GM21515 (cell line): ENCODE measurements at regions not wholly inside any gene's neighbourhood (a gene's known extent, or its start where the extent isn't known, plus 50 kb on each side); places are given as distances from the start of the nearest gene placed in this dataset.

Source experiments
- ATAC-seq: cut with Tn5 transposase; IDR thresholded peaks from one replicate; pipeline ENCODE4 v1.9.1; 2021; ENCODE audit not compliant: unreplicated experiment

DNA sequence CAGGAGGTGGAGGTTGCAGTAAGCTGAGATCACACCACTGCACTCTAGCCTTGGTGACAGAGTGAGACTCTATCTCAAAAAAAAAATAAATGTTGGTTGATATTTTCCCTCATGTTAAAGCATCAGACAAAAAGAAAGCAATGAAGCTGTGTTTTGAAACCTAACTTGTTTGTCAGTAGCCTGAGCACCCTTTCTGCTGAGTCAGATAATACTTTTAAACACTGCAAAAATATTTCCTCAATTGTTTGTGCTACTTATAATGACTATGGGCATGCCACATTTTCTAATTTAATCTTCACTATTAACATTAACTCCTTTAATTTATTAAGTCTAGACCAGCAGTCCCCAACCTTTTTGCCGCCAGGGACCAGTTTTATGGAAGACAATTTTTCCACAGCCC is 236.3 kb upstream of the AGAP1 start:
- no peak for ATAC-seq

- no peak for ATAC-seq
These were observed 231.1 kb upstream of the AGAP1 start for GRCh38 chr2:235262750-235263149.

GRCh38 chr2:235263205-235264120 is 230.4 kb upstream of the AGAP1 start:
- ATAC-seq: no peak

- no peak for ATAC-seq
These were observed 229.7 kb upstream of the AGAP1 start for GRCh38 chr2:235264121-235264493.

- no peak for ATAC-seq
These were observed 229.3 kb upstream of the AGAP1 start for GRCh38 chr2:235264512-235264911.

GRCh38 chr2:235265348-235265965 is 228.4 kb upstream of the AGAP1 start:
- no peak for ATAC-seq

GRCh38 chr2:235267251-235267650 is 226.6 kb upstream of the AGAP1 start:
- ATAC-seq: no peak

DNA sequence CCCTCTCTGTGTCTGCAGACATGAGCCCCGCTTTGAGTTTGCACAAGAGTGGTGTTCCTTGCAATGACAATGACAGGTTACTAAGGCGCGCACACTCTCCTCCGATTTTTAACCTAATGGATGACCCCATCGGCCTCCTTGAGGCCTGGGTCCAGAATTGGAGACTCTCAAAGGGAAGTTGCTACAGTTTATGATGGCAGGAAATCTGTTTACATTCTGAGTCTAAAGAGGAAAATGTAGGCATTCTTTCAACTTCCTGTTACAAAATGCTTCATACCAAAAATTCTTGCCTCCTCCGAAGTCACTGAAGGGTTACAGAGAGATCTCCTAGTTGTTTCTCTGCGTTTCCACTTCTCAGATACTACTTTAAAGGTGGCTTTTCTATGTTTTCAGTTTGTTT is 225.3 kb upstream of the AGAP1 start:
- no peak for ATAC-seq

- ATAC-seq: peak; percentile 52
These were observed 223.6 kb upstream of the AGAP1 start for GRCh38 chr2:235270291-235270690.

DNA sequence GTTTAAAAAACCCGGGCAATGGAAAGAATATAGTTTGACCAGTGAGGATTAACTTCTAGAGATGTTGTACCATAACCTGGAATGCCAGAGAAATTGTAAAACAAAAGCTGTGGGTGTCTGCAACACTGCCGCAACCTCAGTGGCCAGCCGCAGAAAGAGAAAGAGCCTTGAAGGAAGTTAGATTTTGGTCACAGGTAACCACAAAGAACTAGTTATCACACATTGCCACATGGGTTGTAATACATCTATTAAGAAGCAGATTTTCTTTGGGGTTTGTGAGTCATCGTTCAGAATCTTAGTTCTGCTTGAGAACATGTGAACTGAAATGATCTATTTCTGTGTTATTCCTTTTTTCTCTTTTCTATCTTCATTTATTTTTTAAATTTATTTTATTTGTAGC is 222.9 kb upstream of the AGAP1 start:
- ATAC-seq: peak; percentile 93

GRCh38 chr2:235271936-235272335 is 221.9 kb upstream of the AGAP1 start:
- no peak for ATAC-seq

- ATAC-seq: no peak
These were observed 219.8 kb upstream of the AGAP1 start for GRCh38 chr2:235274023-235274422.

DNA sequence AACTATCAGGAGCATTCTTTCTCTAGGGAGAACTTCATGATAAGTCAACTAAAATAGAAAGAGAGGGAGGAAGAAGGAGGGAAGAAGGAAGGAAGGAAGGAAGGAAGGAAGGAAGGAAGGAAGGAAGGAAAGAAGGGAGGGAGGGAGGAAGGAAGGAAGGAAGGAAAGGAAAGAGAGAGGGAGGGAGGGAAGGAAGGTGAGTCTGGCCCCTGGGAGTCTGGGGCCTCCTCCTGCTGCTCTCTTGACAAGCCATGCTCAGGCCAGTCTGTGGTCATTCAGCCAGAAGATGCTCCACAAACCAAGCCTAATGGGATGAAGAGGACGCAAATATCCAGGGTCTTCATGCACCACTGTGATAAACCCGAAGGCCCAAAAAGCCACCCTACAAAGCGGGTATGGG is 216.4 kb upstream of the AGAP1 start:
- no peak for ATAC-seq

- no peak for ATAC-seq
These were observed 215.0 kb upstream of the AGAP1 start for GRCh38 chr2:235278771-235279355.

- no peak for ATAC-seq
These were observed 213.9 kb upstream of the AGAP1 start for GRCh38 chr2:235279965-235280364.

- ATAC-seq: no peak
These were observed 210.6 kb upstream of the AGAP1 start for GRCh38 chr2:235283246-235283645.

- no peak for ATAC-seq
These were observed 207.0 kb upstream of the AGAP1 start for GRCh38 chr2:235286622-235287374.

- no peak for ATAC-seq
These were observed 206.5 kb upstream of the AGAP1 start for GRCh38 chr2:235287375-235287733.

GRCh38 chr2:235291461-235291860 is 202.4 kb upstream of the AGAP1 start:
- no peak for ATAC-seq

DNA sequence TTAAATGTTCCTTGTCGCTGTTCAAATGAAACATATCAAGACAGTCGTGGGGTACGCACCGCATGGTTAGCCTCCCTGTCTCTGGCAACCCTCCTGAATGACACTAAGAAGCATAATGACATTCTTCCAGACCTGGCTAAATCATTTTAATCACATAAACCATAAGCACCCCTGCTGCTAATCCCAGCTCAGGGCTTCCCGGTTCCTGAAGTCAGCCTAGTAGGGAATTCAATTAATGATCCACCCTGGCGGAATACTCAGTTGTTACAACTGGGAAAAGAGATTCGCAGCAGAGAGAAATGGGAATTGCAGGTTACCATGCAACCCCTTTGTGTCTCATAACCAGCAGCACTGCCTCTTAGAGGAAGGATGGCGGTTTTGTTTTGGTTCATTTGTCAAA is 200.8 kb upstream of the AGAP1 start:
- ATAC-seq: no peak

DNA sequence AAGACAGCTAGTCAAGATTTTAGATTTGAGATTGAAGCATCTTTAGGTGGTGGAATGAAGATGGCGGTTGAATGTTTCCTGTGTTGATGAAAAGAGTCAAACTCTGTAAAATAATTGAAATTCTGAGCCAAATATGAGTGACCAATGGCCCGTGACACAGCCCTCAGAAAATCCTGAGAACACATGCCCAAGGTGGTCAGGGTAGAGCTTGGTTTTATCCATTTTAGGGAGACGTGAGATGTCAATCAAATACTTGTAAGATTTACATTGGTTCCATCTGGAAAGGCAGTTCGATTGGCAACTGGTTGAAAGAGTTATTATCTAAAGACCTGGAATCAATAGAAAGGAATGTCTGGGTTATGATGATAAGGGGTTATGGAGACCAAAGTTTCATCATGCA is 198.0 kb upstream of the AGAP1 start:
- ATAC-seq: no peak
